ENCODE measurements at regions not wholly inside any gene's neighbourhood (a gene's known extent, or its start where the extent isn't known, plus 50 kb on each side); places are given as distances from the start of the nearest gene placed in this dataset.

- Histone ChIP-seq H3K4me3 (no peak overlapping the region), H3K27me3 (no peaks in the 10 kb centered on the region), H3K9me3 (peaks cover 0 to 11% (median 0%) of the 10 kb centered on the region in 11 donors), H3K4me1 (no peaks in the 10 kb centered on the region), H3K36me3 (no peaks in the 10 kb centered on the region), H3K27ac (no peak overlapping the region)
- no peak for TF ChIP-seq CTCF (IDR thresholded peaks at IDR 0.05)
- intact Hi-C loops (cut with DNase I), result no loop called here
- 87 to 89% methylated on average over 5 of the region's 5 CpGs for WGBS, 2 donors
- no peak for ATAC-seq
- DNase-seq, result no peak
These were observed 772.0 kb downstream of the TRIML1 start for GRCh38 chr4:188911199-188911598.

DNA sequence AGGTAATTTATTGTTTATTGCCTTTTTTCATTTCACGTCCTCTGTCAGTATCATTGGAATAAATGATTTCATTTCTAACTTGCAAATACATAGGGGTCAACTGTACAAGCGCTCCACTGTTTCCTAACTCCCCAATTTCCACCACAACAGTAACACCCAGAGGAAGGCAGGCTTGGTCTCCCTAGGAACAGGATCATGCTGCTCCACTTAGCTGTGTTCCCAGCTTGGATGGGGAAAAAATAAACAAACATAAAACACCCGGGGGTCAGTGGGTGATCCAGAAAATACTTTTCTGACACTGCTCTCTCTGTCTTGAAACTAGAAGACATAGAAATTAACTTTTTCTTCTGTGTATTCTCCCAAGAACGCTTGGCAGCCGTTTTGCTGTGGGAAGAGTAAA is 772.5 kb downstream of the TRIML1 start:
- WGBS, 2 donors, result 88 to 92% methylated on average over 5 of the region's 5 CpGs
- H3K27me3 ChIP-seq, result no peaks in the 10 kb centered on the region
- ATAC-seq, result no peak

GRCh38 chr4:188915175-188915574 is 775.9 kb downstream of the TRIML1 start:
- Histone ChIP-seq H3K27ac (no peak overlapping the region), H3K9me3 (peaks cover 0 to 33% (median 6%) of the 10 kb centered on the region in 11 donors), H3K36me3 (no peaks in the 10 kb centered on the region), H3K4me1 (no peaks in the 10 kb centered on the region), H3K27me3 (no peaks in the 10 kb centered on the region), H3K4me3 (no peak overlapping the region)
- 64 to 84% methylated on average over 5 of the region's 5 CpGs for WGBS, 2 donors
- TF ChIP-seq CTCF (IDR thresholded peaks at IDR 0.05), result no peak
- intact Hi-C loops (cut with DNase I), result no loop called here
- DNase-seq (no peak), ATAC-seq (no peak)

More for the DNA sequence above, 772.5 kb downstream of the TRIML1 start:
- intact Hi-C loops (cut with DNase I), result no loop called here
- Histone ChIP-seq H3K4me3 (no peak overlapping the region), H3K27ac (no peak overlapping the region), H3K36me3 (no peaks in the 10 kb centered on the region), H3K4me1 (no peaks in the 10 kb centered on the region), H3K9me3 (peaks cover 0 to 13% (median 0%) of the 10 kb centered on the region in 11 donors)
- DNase-seq, result no peak
- TF ChIP-seq CTCF (IDR thresholded peaks at IDR 0.05), result no peak

DNA sequence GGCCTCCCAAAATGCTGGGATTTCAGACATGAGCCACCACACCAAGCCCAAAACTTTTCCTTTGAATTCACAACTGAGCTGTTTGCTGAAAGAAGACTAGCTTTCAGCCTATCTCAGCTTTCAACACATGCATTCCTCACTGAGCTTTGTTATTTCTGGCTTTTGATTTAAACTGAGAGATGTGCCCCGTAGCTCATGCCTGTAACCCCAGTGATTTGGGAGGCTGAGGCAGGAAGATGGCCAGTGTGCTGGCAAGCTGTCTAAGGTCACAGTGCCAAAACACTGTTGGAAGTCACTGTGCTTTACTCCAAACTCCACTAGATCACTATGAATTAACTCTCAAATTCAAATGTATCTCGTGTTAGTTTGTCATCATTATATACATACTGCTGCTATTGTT is 779.5 kb downstream of the TRIML1 start:
- no peak for TF ChIP-seq CTCF (IDR thresholded peaks at IDR 0.05)
- ATAC-seq, result no peak
- peaks cover 0 to 42% (median 6%) of the 10 kb centered on the region in 11 donors for H3K9me3 ChIP-seq
- WGBS, 2 donors, result 63 to 68% methylated on average over 2 of the region's 2 CpGs
- H3K36me3 ChIP-seq, result no peaks in the 10 kb centered on the region
- H3K4me1 ChIP-seq, result no peaks in the 10 kb centered on the region
- intact Hi-C loops (cut with DNase I), result no loop called here
- no peaks in the 10 kb centered on the region for H3K27me3 ChIP-seq
- DNase-seq, result no peak
- no peak overlapping the region for H3K27ac ChIP-seq
- H3K4me3 ChIP-seq, result no peak overlapping the region
